ENCODE measurements at regions not wholly inside any gene's neighbourhood (a gene's known extent, or its start where the extent isn't known, plus 50 kb on each side); places are given as distances from the start of the nearest gene placed in this dataset.

DNA sequence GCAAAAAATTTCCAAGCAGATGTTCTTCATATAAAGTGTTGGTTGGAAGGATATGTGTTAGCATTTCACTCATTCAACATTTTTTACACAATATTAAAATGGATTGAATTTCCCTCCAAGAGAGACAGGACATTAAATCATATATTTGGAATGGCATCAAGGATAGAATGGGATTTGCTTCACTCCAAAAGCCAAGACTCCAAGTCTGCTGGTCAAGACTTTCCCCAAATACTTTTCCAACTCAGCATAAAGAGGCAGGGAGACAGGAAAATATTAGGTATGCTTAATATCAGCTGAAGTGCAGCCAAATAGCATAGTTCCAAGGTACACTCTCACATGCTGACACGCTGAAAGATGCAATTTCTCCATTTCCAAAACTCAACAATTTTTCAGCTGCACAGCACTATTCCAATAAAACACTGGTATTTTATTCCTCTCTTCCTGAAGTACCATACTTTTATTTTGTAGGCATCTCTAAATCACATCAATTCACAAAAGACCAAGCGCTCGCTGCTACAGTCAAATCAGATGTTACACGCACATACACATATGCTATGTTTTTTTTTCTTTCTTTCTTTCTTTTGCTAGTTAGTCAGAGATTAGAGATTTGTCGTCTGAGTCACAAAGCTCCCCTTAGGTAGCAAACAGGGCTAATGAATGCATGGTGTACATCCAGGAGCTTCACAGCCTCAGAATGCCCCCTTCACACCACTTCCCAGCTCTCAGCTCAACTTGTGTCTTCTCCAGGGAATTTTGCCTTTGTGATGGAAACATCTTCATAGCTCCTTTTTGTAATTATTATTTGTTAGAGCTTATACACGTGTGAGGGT lies 1033.8 kb upstream of the AUTS2 start:
- no peak overlapping the region for H3K4me3 ChIP-seq (ENCODE audit: low read depth in 1 of 3, low read length in 3 of 3)
- peaks cover 0 to 4% of the 10 kb centered on the region in 2 donors for H3K9me3 ChIP-seq (ENCODE audit: control insufficient read depth in 2 of 2, insufficient read depth in 1 of 2, low read depth in 1 of 2, low read length in 1 of 2)
- WGBS, 3 donors = 71 to 73% (median 71%) methylated on average over 6 of the region's 6 CpGs
- no peak for DNase-seq
- H3K36me3 ChIP-seq (ENCODE audit: control insufficient read depth in 3 of 3, insufficient read depth in 2 of 3, low read depth in 1 of 3, low read length in 3 of 3) = no peaks in the 10 kb centered on the region
- H3K4me1 ChIP-seq (ENCODE audit: control insufficient read depth in 3 of 3, insufficient read depth in 2 of 3, low read depth in 1 of 3, low read length in 2 of 3) = no peaks in the 10 kb centered on the region
- FAIRE-seq = no peak
- no peaks in the 10 kb centered on the region for H3K27me3 ChIP-seq (ENCODE audit: control insufficient read depth in 3 of 3, insufficient read depth in 3 of 3, low read length in 3 of 3)
- H3K27ac ChIP-seq (ENCODE audit: low read depth in 1 of 3, low read length in 2 of 3) = no peak overlapping the region

DNA sequence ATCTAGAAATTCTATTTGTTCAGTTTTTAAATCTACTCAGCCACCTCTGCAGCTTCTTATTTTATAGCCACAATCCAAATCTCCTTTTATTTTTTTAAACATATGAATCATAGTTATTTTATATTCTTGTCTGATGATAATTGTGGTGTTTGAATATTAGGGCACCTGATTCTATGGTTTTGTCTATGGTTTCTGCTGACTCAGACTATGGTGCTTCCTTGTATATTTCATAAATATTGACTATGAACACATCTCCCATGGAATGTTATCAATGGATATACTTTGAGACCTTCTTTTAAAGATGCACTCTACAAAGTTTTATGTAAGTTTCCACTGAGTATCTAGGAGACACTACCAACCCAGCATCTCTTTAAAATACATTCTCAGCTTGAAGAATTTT lies 1027.0 kb upstream of the AUTS2 start:
- Histone ChIP-seq H3K27ac (ENCODE audit: low read depth in 1 of 3, low read length in 2 of 3) (no peak overlapping the region), H3K4me1 (ENCODE audit: control insufficient read depth in 3 of 3, insufficient read depth in 2 of 3, low read depth in 1 of 3, low read length in 2 of 3) (no peaks in the 10 kb centered on the region), H3K4me3 (ENCODE audit: low read depth in 1 of 3, low read length in 3 of 3) (no peak overlapping the region), H3K27me3 (ENCODE audit: control insufficient read depth in 3 of 3, insufficient read depth in 3 of 3, low read length in 3 of 3) (no peaks in the 10 kb centered on the region), H3K36me3 (ENCODE audit: control insufficient read depth in 3 of 3, insufficient read depth in 2 of 3, low read depth in 1 of 3, low read length in 3 of 3) (no peaks in the 10 kb centered on the region), H3K9me3 (ENCODE audit: control insufficient read depth in 2 of 2, insufficient read depth in 1 of 2, low read depth in 1 of 2, low read length in 1 of 2) (peaks cover 0 to under 1% of the 10 kb centered on the region in 2 donors)
- FAIRE-seq (no peak), DNase-seq (no peak)

GRCh38 chr7:68573271-68574005 lies 1024.8 kb upstream of the AUTS2 start:
- H3K4me1 ChIP-seq (ENCODE audit: control insufficient read depth in 3 of 3, insufficient read depth in 2 of 3, low read depth in 1 of 3, low read length in 2 of 3) = no peaks in the 10 kb centered on the region
- H3K9me3 ChIP-seq (ENCODE audit: control insufficient read depth in 2 of 2, insufficient read depth in 1 of 2, low read depth in 1 of 2, low read length in 1 of 2) = no peaks in the 10 kb centered on the region
- no peaks in the 10 kb centered on the region for H3K27me3 ChIP-seq (ENCODE audit: control insufficient read depth in 3 of 3, insufficient read depth in 3 of 3, low read length in 3 of 3)
- WGBS, 3 donors = 38 to 57% (median 50%) methylated on average over 12 of the region's 12 CpGs
- H3K36me3 ChIP-seq (ENCODE audit: control insufficient read depth in 3 of 3, insufficient read depth in 2 of 3, low read depth in 1 of 3, low read length in 3 of 3) = no peaks in the 10 kb centered on the region
- no peak overlapping the region for H3K4me3 ChIP-seq (ENCODE audit: low read depth in 1 of 3, low read length in 3 of 3)
- H3K27ac ChIP-seq (ENCODE audit: low read depth in 1 of 3, low read length in 2 of 3) = no peak overlapping the region
- DNase-seq (no peak), FAIRE-seq (no peak)

GRCh38 chr7:68576366-68576765 lies 1021.9 kb upstream of the AUTS2 start:
- no peaks in the 10 kb centered on the region for H3K9me3 ChIP-seq (ENCODE audit: control insufficient read depth in 2 of 2, insufficient read depth in 1 of 2, low read depth in 1 of 2, low read length in 1 of 2)
- FAIRE-seq (no peak), DNase-seq (no peak)
- no peaks in the 10 kb centered on the region for H3K27me3 ChIP-seq (ENCODE audit: control insufficient read depth in 3 of 3, insufficient read depth in 3 of 3, low read length in 3 of 3)
- H3K27ac ChIP-seq (ENCODE audit: low read depth in 1 of 3, low read length in 2 of 3) = no peak overlapping the region
- H3K4me3 ChIP-seq (ENCODE audit: low read depth in 1 of 3, low read length in 3 of 3) = no peak overlapping the region
- WGBS, 3 donors = 67 to 76% (median 72%) methylated on average over 2 of the region's 2 CpGs
- no peaks in the 10 kb centered on the region for H3K36me3 ChIP-seq (ENCODE audit: control insufficient read depth in 3 of 3, insufficient read depth in 2 of 3, low read depth in 1 of 3, low read length in 3 of 3)
- H3K4me1 ChIP-seq (ENCODE audit: control insufficient read depth in 3 of 3, insufficient read depth in 2 of 3, low read depth in 1 of 3, low read length in 2 of 3) = no peaks in the 10 kb centered on the region

- FAIRE-seq = no peak
- H3K27ac ChIP-seq (ENCODE audit: low read depth in 1 of 3, low read length in 2 of 3) = no peak overlapping the region
Measured at GRCh38 chr7:68581417-68581816, 1016.9 kb upstream of the AUTS2 start.

DNA sequence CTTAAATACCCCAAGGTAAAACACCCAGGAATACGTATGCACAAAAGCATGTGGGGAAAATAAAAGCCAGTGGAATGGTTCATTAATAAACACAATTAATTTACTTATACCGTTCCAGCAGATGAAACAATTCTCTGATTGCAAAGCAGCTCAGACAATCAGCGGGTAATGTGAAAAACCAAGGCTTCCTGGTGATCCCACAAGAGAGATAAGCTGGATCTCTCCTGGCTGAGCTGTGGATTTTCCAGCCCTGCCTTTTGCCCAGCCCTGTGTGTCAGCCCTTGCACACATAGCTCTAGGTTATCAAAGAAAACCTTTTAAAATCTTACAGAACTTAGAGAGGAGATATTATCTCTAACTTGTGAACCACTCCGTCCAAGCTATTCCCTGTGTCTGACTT lies 1010.7 kb upstream of the AUTS2 start:
- H3K4me3 ChIP-seq (ENCODE audit: low read depth in 1 of 3, low read length in 3 of 3) = no peak overlapping the region
- 24 to 52% (median 36%) methylated on average over 4 of the region's 4 CpGs for WGBS, 3 donors
- DNase-seq (no peak), FAIRE-seq (no peak)
- H3K27me3 ChIP-seq (ENCODE audit: control insufficient read depth in 3 of 3, insufficient read depth in 3 of 3, low read length in 3 of 3) = no peaks in the 10 kb centered on the region
- no peaks in the 10 kb centered on the region for H3K4me1 ChIP-seq (ENCODE audit: control insufficient read depth in 3 of 3, insufficient read depth in 2 of 3, low read depth in 1 of 3, low read length in 2 of 3)
- H3K36me3 ChIP-seq (ENCODE audit: control insufficient read depth in 3 of 3, insufficient read depth in 2 of 3, low read depth in 1 of 3, low read length in 3 of 3) = no peaks in the 10 kb centered on the region
- H3K27ac ChIP-seq (ENCODE audit: low read depth in 1 of 3, low read length in 2 of 3) = no peak overlapping the region
- peaks cover 0 to 3% of the 10 kb centered on the region in 2 donors for H3K9me3 ChIP-seq (ENCODE audit: control insufficient read depth in 2 of 2, insufficient read depth in 1 of 2, low read depth in 1 of 2, low read length in 1 of 2)

More at GRCh38 chr7:68581417-68581816, 1016.9 kb upstream of the AUTS2 start:
- Histone ChIP-seq H3K9me3 (ENCODE audit: control insufficient read depth in 2 of 2, insufficient read depth in 1 of 2, low read depth in 1 of 2, low read length in 1 of 2) (peaks cover 0 to 4% of the 10 kb centered on the region in 2 donors), H3K27me3 (ENCODE audit: control insufficient read depth in 3 of 3, insufficient read depth in 3 of 3, low read length in 3 of 3) (no peaks in the 10 kb centered on the region), H3K4me3 (ENCODE audit: low read depth in 1 of 3, low read length in 3 of 3) (no peak overlapping the region), H3K36me3 (ENCODE audit: control insufficient read depth in 3 of 3, insufficient read depth in 2 of 3, low read depth in 1 of 3, low read length in 3 of 3) (no peaks in the 10 kb centered on the region), H3K4me1 (ENCODE audit: control insufficient read depth in 3 of 3, insufficient read depth in 2 of 3, low read depth in 1 of 3, low read length in 2 of 3) (no peaks in the 10 kb centered on the region)
- 80 to 94% (median 90%) methylated on average over 1 of the region's 1 CpG for WGBS, 3 donors
- DNase-seq = no peak

DNA sequence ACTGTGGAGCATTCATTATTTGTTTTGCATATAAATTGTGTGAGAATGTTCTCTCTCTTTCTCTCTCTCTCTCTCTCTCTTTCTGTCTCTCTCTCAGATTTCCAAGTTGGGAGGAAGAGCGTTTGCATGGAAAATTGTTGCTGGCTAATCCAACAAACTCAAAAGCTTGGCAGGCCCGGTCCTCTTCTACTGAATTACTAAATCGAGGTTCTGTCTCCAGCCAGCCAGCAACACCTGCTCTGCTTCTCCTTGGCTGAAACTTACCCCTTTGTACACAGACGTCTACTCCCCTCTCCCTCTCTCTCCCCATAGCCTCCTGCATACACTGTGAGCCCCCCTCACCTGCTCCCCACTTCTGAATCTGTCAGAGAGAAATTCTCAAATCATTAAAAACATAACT lies 996.4 kb upstream of the AUTS2 start:
- Histone ChIP-seq H3K9me3 (ENCODE audit: control insufficient read depth in 2 of 2, insufficient read depth in 1 of 2, low read depth in 1 of 2, low read length in 1 of 2) (peaks cover 0 to 3% of the 10 kb centered on the region in 2 donors), H3K4me1 (ENCODE audit: control insufficient read depth in 3 of 3, insufficient read depth in 2 of 3, low read depth in 1 of 3, low read length in 2 of 3) (peaks cover 0 to 7% (median 0%) of the 10 kb centered on the region in 3 donors), H3K36me3 (ENCODE audit: control insufficient read depth in 3 of 3, insufficient read depth in 2 of 3, low read depth in 1 of 3, low read length in 3 of 3) (no peaks in the 10 kb centered on the region), H3K27ac (ENCODE audit: low read depth in 1 of 3, low read length in 2 of 3) (no peak overlapping the region), H3K27me3 (ENCODE audit: control insufficient read depth in 3 of 3, insufficient read depth in 3 of 3, low read length in 3 of 3) (no peaks in the 10 kb centered on the region), H3K4me3 (ENCODE audit: low read depth in 1 of 3, low read length in 3 of 3) (no peak overlapping the region)
- FAIRE-seq = no peak
- DNase-seq = peak; percentile 13 to 26
- 16 to 53% (median 21%) methylated on average over 4 of the region's 4 CpGs for WGBS, 3 donors

- WGBS, 3 donors = 42 to 70% (median 48%) methylated on average over 1 of the region's 1 CpG
- Histone ChIP-seq H3K9me3 (ENCODE audit: control insufficient read depth in 2 of 2, insufficient read depth in 1 of 2, low read depth in 1 of 2, low read length in 1 of 2) (peaks cover 0 to 7% of the 10 kb centered on the region in 2 donors), H3K4me3 (ENCODE audit: low read depth in 1 of 3, low read length in 3 of 3) (no peak overlapping the region), H3K27me3 (ENCODE audit: control insufficient read depth in 3 of 3, insufficient read depth in 3 of 3, low read length in 3 of 3) (no peaks in the 10 kb centered on the region), H3K4me1 (ENCODE audit: control insufficient read depth in 3 of 3, insufficient read depth in 2 of 3, low read depth in 1 of 3, low read length in 2 of 3) (peaks cover 0 to 7% (median 0%) of the 10 kb centered on the region in 3 donors), H3K27ac (ENCODE audit: low read depth in 1 of 3, low read length in 2 of 3) (no peak overlapping the region), H3K36me3 (ENCODE audit: control insufficient read depth in 3 of 3, insufficient read depth in 2 of 3, low read depth in 1 of 3, low read length in 3 of 3) (no peaks in the 10 kb centered on the region)
- DNase-seq (no peak), FAIRE-seq (no peak)
Measured at GRCh38 chr7:68604541-68604940, 993.7 kb upstream of the AUTS2 start.

Data from small intestine (tissue), 7 donors.